GM13977 (cell line): ENCODE measurements at regions not wholly inside any gene's neighbourhood (a gene's known extent, or its start where the extent isn't known, plus 50 kb on each side); places are given as distances from the start of the nearest gene placed in this dataset.

Experiments used
- DNase-seq: peaks from one replicate; pipeline ENCODE4 v3.0.0; 2012; ENCODE audit warnings: low spot score
- CTCF ChIP-seq: IDR thresholded peaks from 2 replicates; pipeline ENCODE4 v1.5.1; 2012; ENCODE audit warnings: mild to moderate bottlenecking, control low read depth; ENCODE audit not compliant: insufficient read depth; ENCODE audit errors: extremely low read depth, missing control alignments
- in situ Hi-C: fragments of 300-500 bp; cut with MboI; formaldehyde crosslinking; loops from one replicate; pipeline ENCODE4 v1.12.0; 2022; ENCODE audit warnings: low sequenced_read_pairs, low pct_unique_long_range_greater_than_20kb, mixed read lengths, inconsistent platforms; ENCODE audit not compliant: unreplicated experiment

- in situ Hi-C loops: no loop called here
- DNase-seq: no peak
- TF ChIP-seq CTCF: no peak
Measured at GRCh38 chr4:27276307-27277073, 415.8 kb downstream of the STIM2 start.

GRCh38 chr4:27278615-27279375, 418.2 kb downstream of the STIM2 start:
- DNase-seq: no peak
- in situ Hi-C loops: no loop called here

DNA sequence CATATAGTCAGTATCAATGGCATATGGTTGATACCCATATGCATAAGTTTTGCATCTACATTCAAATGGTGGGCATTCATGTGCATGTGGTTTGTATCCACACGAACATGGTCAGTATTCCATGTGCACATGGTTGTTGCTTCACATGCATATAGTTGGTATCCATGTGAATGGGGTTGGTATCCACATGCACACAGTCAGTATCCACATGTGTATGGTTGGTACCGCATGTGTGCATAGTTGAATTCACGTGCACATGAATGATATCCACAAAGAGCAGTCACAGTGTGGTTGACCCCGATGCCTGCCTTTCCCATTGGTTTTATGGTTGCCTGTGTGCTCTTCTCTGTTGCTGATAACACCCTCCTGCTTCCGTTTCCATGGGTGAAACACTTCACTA, 427.9 kb downstream of the STIM2 start:
- in situ Hi-C loops: no loop called here
- no peak for TF ChIP-seq CTCF
- no peak for DNase-seq

More at GRCh38 chr4:27278615-27279375, 418.2 kb downstream of the STIM2 start:
- TF ChIP-seq CTCF: no peak

DNA sequence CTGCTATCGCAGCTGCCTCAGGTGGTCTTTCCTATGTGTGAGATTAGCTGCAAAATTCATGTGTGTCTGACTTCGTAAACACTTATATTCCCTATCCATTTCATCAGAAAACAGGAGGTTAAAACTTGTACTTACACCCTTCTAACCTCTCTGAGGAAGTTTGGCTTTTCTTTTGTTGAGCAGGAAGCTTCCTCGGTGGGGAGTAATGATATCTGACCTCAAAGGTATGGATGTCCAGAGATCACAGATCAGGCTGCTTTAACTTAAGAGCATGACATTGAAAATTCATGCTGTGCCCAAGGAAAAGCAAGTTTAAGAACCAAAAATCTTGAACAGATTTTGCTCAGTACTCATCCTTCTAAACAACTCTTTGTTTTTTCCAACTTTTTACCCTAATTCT, 429.1 kb downstream of the STIM2 start:
- TF ChIP-seq CTCF: no peak
- in situ Hi-C loops: no loop called here
- no peak for DNase-seq

DNA sequence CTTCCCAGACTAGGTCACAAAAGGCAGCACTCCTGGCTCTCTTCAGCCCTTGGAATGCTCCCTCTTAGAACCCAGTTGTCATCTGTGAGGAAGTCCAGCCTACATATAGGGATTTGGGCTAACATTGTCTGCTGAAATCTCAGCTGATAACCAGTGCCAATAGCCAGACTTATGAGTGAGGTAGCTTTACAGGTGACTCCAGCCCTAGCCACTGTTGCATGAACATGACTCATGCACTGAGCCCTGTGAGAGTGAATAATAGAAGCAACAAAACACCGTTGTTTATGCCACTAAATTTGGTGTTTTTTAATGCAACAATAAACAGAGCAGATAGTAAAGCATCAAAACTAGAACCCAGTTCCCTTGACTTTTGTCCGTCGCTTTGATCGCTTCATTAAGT, 433.2 kb downstream of the STIM2 start:
- no peak for TF ChIP-seq CTCF
- DNase-seq: no peak
- in situ Hi-C loops: no loop called here

DNA sequence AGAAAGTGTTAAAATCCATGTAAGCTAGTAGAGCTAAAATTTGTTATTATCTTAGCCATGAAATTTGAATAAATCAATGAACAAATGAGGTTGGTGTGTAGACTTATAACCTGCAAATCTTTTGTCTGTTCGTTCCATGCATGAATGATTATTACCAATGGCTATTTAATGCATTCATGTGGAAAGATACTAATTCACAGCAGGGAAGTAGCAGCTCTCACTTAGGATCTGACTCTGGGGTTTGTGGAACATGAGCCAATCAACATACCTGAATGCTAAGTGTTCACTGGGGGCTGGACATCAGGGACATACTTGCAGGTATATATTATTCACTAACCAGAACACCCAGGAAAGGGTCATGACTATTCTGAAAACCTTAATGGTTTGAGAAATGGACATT, 444.1 kb downstream of the STIM2 start:
- in situ Hi-C loops: no loop called here
- TF ChIP-seq CTCF: no peak
- DNase-seq: no peak
